DOHH2 (cell line): ENCODE measurements at regions not wholly inside any gene's neighbourhood (a gene's known extent, or its start where the extent isn't known, plus 50 kb on each side); places are given as distances from the start of the nearest gene placed in this dataset.

Experiments
- CTCF ChIP-seq: fragments of 200-600 bp; sonication (generic); IDR thresholded peaks from one replicate; pipeline ENCODE4 v1.5.1; 2014; ENCODE audit warnings: antibody characterized with exemption, mild to moderate bottlenecking, low read depth, low read length; ENCODE audit not compliant: poor library complexity, severe bottlenecking
- EZH2phosphoT487 ChIP-seq: fragments of 200-600 bp; sonication (generic); IDR thresholded peaks from 2 replicates; pipeline ENCODE4 v1.6.1; 2017; ENCODE audit warnings: borderline replicate concordance, mild to moderate bottlenecking, antibody characterized with exemption, low read length, moderate library complexity, mixed read lengths

GRCh38 chr1:230558324-230558723, 84.0 kb upstream of the COG2 start:
- TF ChIP-seq CTCF (no peak), EZH2phosphoT487 (no peak)
